ENCODE measurements at regions not wholly inside any gene's neighbourhood (a gene's known extent, or its start where the extent isn't known, plus 50 kb on each side); places are given as distances from the start of the nearest gene placed in this dataset.

GRCh38 chr5:51002368-51002767, 335.9 kb downstream of the PARP8 start:
- Histone ChIP-seq H3K4me3 (ENCODE audit: low read depth, low read length, poor library complexity, severe bottlenecking) (no peak overlapping the region), H3K27me3 (ENCODE audit: insufficient read depth, low read length) (no peaks in the 10 kb centered on the region), H3K9me2 (ENCODE audit: low read depth, low read length) (no peaks in the 10 kb centered on the region), H3K4me1 (ENCODE audit: insufficient read depth, low read length, severe bottlenecking) (no peaks in the 10 kb centered on the region), H3K36me3 (ENCODE audit: insufficient read depth, low read length) (no peaks in the 10 kb centered on the region), H3K79me2 (ENCODE audit: insufficient read depth, low read length) (no peaks in the 10 kb centered on the region), H3K4me2 (ENCODE audit: low read length) (no peak overlapping the region), H2AFZ (ENCODE audit: low read length) (no peak overlapping the region), H3K27ac (ENCODE audit: low read depth, low read length, poor library complexity, severe bottlenecking) (no peak overlapping the region), H3K9me3 (ENCODE audit: low read length) (no peaks in the 10 kb centered on the region), H3F3A (ENCODE audit: insufficient read depth, low read length) (no peaks in the 10 kb centered on the region), H3K9ac (ENCODE audit: low read length) (no peak overlapping the region), H4K20me1 (ENCODE audit: insufficient read depth, low read length) (no peaks in the 10 kb centered on the region)
- no peak for TF ChIP-seq EZH2 (IDR thresholded peaks at IDR 0.05; ENCODE audit: borderline replicate concordance, low read length)
- TF ChIP-seq, protein P1, sequence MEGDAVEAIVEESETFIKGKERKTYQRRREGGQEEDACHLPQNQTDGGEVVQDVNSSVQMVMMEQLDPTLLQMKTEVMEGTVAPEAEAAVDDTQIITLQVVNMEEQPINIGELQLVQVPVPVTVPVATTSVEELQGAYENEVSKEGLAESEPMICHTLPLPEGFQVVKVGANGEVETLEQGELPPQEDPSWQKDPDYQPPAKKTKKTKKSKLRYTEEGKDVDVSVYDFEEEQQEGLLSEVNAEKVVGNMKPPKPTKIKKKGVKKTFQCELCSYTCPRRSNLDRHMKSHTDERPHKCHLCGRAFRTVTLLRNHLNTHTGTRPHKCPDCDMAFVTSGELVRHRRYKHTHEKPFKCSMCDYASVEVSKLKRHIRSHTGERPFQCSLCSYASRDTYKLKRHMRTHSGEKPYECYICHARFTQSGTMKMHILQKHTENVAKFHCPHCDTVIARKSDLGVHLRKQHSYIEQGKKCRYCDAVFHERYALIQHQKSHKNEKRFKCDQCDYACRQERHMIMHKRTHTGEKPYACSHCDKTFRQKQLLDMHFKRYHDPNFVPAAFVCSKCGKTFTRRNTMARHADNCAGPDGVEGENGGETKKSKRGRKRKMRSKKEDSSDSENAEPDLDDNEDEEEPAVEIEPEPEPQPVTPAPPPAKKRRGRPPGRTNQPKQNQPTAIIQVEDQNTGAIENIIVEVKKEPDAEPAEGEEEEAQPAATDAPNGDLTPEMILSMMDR (IDR thresholded peaks at IDR 0.05; ENCODE audit: low read length), result no peak

- Histone ChIP-seq H3K9me3 (ENCODE audit: low read length) (no peaks in the 10 kb centered on the region), H3K36me3 (ENCODE audit: insufficient read depth, low read length) (no peaks in the 10 kb centered on the region), H4K20me1 (ENCODE audit: insufficient read depth, low read length) (no peaks in the 10 kb centered on the region), H3K4me3 (ENCODE audit: low read depth, low read length, poor library complexity, severe bottlenecking) (no peak overlapping the region), H3K27ac (ENCODE audit: low read depth, low read length, poor library complexity, severe bottlenecking) (no peak overlapping the region), H3K27me3 (ENCODE audit: insufficient read depth, low read length) (no peaks in the 10 kb centered on the region), H3K4me2 (ENCODE audit: low read length) (no peak overlapping the region), H3K9me2 (ENCODE audit: low read depth, low read length) (no peaks in the 10 kb centered on the region), H3F3A (ENCODE audit: insufficient read depth, low read length) (no peaks in the 10 kb centered on the region), H2AFZ (ENCODE audit: low read length) (no peak overlapping the region), H3K79me2 (ENCODE audit: insufficient read depth, low read length) (no peaks in the 10 kb centered on the region), H3K9ac (ENCODE audit: low read length) (no peak overlapping the region), H3K4me1 (ENCODE audit: insufficient read depth, low read length, severe bottlenecking) (no peaks in the 10 kb centered on the region)
- TF ChIP-seq EZH2 (IDR thresholded peaks at IDR 0.05; ENCODE audit: borderline replicate concordance, low read length), result no peak
These were observed 346.6 kb downstream of the PARP8 start for GRCh38 chr5:51013036-51013435.

DNA sequence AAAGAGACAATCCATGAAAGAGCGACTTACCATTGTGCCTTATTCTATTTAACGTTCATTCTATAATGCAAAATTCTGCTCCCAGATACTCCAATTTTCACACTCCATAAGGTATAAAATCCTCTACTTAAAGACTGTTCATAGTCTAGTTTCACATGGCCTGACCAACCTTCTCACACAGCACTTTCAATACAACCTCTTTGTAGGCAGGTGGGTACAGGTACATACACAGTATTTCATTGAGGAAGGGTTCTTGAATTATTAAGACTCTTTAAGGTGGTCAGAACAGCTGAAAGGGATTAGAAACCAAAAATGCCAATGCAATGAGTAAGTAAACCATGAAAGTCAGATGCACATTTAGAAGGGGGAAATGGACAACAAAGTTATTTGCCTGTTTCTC, 352.0 kb downstream of the PARP8 start:
- H3K9me3 ChIP-seq (ENCODE audit: low read length), result no peaks in the 10 kb centered on the region
- no peaks in the 10 kb centered on the region for H3K4me1 ChIP-seq (ENCODE audit: insufficient read depth, low read length, severe bottlenecking)
- H3F3A ChIP-seq (ENCODE audit: insufficient read depth, low read length), result no peaks in the 10 kb centered on the region
- TF ChIP-seq EZH2 (IDR thresholded peaks at IDR 0.05; ENCODE audit: borderline replicate concordance, low read length), result no peak
- TF ChIP-seq, protein P1 (IDR thresholded peaks at IDR 0.05; ENCODE audit: low read length), result no peak
- H3K27me3 ChIP-seq (ENCODE audit: insufficient read depth, low read length), result no peaks in the 10 kb centered on the region
- no peaks in the 10 kb centered on the region for H3K9me2 ChIP-seq (ENCODE audit: low read depth, low read length)
- H3K4me2 ChIP-seq (ENCODE audit: low read length), result no peak overlapping the region
- no peaks in the 10 kb centered on the region for H3K36me3 ChIP-seq (ENCODE audit: insufficient read depth, low read length)
- no peak overlapping the region for H2AFZ ChIP-seq (ENCODE audit: low read length)
- no peaks in the 10 kb centered on the region for H3K79me2 ChIP-seq (ENCODE audit: insufficient read depth, low read length)
- H3K27ac ChIP-seq (ENCODE audit: low read depth, low read length, poor library complexity, severe bottlenecking), result no peak overlapping the region
- H3K9ac ChIP-seq (ENCODE audit: low read length), result no peak overlapping the region
- no peaks in the 10 kb centered on the region for H4K20me1 ChIP-seq (ENCODE audit: insufficient read depth, low read length)
- no peak overlapping the region for H3K4me3 ChIP-seq (ENCODE audit: low read depth, low read length, poor library complexity, severe bottlenecking)

DNA sequence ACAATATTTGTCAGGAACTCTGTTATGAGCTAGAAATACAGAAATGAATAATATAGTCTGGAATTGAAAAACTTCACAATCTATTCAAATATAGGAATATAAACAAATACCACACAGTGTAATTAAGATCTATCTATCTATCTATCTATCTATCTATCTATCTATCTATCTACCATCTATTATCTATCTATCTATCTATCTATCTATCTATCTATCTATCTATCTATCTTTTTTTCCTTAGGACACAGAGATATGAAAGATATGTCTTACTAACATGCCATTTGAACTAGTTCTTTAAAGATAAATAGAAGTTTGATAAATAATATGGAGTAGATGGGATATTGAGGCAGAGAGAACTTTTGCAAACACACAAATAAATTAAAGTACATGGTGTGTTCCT, 357.8 kb downstream of the PARP8 start:
- no peaks in the 10 kb centered on the region for H3K4me1 ChIP-seq (ENCODE audit: insufficient read depth, low read length, severe bottlenecking)
- H3K4me3 ChIP-seq (ENCODE audit: low read depth, low read length, poor library complexity, severe bottlenecking), result no peak overlapping the region
- no peaks in the 10 kb centered on the region for H3K36me3 ChIP-seq (ENCODE audit: insufficient read depth, low read length)
- TF ChIP-seq, protein P1 (IDR thresholded peaks at IDR 0.05; ENCODE audit: low read length), result no peak
- TF ChIP-seq EZH2 (IDR thresholded peaks at IDR 0.05; ENCODE audit: borderline replicate concordance, low read length), result no peak
- H3K9me3 ChIP-seq (ENCODE audit: low read length), result no peaks in the 10 kb centered on the region
- no peak overlapping the region for H2AFZ ChIP-seq (ENCODE audit: low read length)
- no peaks in the 10 kb centered on the region for H3F3A ChIP-seq (ENCODE audit: insufficient read depth, low read length)
- H3K9me2 ChIP-seq (ENCODE audit: low read depth, low read length), result no peaks in the 10 kb centered on the region
- no peak overlapping the region for H3K27ac ChIP-seq (ENCODE audit: low read depth, low read length, poor library complexity, severe bottlenecking)
- H3K79me2 ChIP-seq (ENCODE audit: insufficient read depth, low read length), result no peaks in the 10 kb centered on the region
- no peaks in the 10 kb centered on the region for H3K27me3 ChIP-seq (ENCODE audit: insufficient read depth, low read length)
- H4K20me1 ChIP-seq (ENCODE audit: insufficient read depth, low read length), result no peaks in the 10 kb centered on the region
- no peak overlapping the region for H3K9ac ChIP-seq (ENCODE audit: low read length)
- no peak overlapping the region for H3K4me2 ChIP-seq (ENCODE audit: low read length)
